NCI-H2081 (cell line): ENCODE measurements at regions not wholly inside any gene's neighbourhood (a gene's known extent, or its start where the extent isn't known, plus 50 kb on each side); places are given as distances from the start of the nearest gene placed in this dataset.
"Not testable (repeated sequence)": the region's sequence is repeated elsewhere in the genome, so short reads cannot be mapped to it uniquely, and the experiment has no call there.

Experiments used
- DNase-seq, 2 experiments: peaks; one replicate each; lab custom pipeline; 2025; lab: John Stamatoyannopoulos, UW

DNA sequence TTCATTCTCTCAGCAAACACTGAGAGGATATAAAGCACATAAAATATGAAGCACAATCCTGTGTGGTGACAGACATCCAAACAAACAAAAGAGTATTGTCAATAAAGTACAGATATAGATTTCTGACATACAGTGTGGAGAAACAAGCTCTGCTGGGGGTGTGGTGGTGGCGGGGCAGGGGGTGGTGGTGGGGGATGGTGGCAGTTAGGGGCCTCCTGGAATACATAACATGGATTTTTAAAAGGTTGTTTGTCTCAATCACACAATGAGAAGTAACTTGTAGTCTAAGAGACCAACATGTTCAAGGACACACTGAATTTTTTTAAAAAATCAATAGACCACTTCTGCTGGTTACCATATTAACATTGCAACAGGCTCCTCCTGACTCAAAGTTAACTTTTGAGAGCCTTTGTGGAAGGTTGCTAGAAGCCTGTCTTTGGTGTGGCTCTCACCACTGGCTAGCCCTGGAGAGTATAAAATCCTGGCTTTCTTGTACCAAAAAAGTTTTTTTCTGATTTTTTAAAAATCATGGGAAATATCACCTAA lies 1197.4 kb downstream of the SUCLG1 start:
- no peak for DNase-seq

DNA sequence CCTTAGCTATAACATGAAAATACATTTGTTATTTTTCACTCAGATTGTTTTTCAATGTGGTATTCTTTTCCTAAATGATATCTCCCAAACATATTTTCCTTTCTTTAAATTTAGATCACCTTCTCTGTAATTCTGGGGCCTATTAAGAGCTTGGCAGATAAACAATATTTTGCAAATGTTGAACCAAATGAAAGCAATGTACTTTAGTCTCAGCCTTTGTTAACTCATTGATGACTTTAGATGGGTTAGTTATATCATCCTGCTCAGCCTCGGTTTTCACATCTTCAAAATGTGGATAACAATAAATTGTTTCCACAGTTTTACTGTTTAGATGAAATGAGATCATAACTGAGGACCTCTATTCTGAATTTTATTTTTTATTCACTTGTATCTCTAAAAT lies 1205.2 kb downstream of the SUCLG1 start:
- no peak for DNase-seq

GRCh38 chr2:83251321-83251872 lies 1207.7 kb downstream of the SUCLG1 start:
- no peak for DNase-seq

GRCh38 chr2:83245806-83246537 lies 1213.1 kb downstream of the SUCLG1 start:
- not testable (repeated sequence) for DNase-seq

- no peak for DNase-seq
Observed at GRCh38 chr2:83240611-83241010, 1218.5 kb downstream of the SUCLG1 start.

DNA sequence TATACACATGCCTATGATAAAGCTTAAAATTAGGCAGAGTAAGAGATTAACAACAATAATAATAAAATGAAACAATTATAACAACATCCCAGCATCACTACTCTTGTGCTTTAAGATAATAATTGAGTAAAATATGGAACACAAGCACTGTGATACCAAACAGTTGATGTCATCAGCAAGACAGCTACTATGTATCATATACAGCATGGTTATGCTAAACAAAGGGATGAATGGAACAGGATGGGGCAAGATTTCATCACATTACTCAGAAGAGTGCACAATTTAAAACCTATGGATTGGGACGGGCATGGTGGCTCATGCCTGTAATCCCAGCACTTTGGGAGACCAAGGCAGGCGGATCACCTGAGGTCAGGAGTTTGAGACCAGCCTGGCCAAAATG lies 1221.0 kb downstream of the SUCLG1 start:
- no peak for DNase-seq

DNA sequence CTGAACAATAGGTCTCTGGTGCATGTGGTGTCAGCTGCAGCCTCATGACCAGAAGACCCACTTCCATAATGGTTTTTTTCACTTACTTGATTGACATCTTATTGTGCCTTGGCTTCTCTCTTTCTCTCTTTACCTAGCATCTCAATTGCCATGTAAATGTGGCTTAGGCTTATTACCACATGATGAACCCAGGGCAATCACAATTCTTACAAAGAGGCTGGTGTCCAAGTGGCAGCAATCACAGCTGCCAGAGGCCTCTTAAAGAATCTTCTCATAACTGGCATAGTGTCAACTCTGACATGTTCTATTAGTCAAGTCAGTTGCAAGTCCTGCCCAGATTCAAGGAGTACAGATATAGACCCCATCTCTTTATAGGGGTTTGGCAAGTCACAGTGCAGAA lies 1224.8 kb downstream of the SUCLG1 start:
- DNase-seq: no peak

DNA sequence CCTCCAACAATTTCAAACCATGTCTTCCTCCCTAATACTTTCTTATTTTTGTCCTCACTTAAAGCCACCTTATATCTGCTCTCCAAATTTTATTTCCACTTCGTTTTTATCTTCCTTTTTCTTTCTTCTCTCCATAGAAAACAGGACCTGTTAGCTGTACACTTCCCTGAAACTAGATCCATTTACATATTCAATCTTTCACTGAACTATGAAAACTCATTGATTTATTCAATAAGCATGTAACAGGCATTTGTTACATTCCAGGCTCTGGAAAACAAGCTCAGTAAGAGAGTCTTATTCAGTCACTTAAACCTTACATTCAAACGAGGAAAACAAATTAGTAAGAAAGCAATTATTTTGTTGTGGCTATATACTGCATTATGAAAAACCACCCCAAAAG lies 1225.3 kb downstream of the SUCLG1 start:
- no peak for DNase-seq

DNA sequence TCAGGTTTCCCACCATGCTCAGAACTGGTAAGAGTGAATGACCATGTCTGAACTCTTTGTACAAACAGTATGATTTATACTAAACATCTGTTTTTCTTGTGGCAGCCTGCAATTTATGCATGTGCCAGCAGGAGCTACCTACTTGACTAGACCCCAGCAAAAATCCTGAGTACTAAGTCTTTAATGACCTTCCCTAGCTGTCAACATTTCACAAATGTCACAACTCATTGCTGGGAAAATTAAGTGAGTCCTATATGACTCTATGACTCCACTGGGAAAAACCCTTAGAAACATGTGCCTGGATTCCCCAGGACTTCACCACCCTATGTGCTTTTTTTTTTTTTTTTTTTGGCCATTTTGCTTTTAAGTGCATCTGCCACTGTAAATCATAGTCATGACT lies 1225.8 kb downstream of the SUCLG1 start:
- DNase-seq: no peak

- DNase-seq: no peak
Observed at GRCh38 chr2:83229443-83229842, 1229.6 kb downstream of the SUCLG1 start.

DNA sequence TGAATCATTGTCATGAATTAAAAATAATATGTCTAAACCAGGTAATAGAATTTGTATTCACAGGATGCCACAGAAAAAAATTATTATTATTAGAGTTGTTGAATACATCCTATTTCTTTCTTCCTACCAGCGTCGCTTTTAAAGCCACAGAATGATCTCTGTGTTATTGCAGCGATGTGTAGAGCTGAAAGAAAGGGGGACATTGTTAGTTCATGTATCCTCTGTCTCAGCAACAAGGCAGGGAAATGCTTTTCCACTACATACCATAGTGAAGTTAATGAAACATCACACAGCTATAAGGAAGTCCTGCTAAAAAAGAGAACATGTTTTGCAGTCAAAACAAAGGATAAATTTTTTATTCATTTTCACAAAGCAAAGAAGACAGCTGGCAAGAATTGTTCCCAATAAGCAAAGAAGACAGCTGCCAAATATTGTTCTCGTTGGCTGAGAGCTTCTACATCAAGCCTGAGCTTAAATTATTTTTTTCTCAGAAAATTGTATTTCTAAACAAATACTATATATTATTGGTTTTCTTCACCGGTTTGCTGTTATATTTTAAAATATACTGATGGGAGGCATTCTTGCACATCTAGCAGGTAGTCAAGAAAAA lies 1234.4 kb downstream of the SUCLG1 start:
- DNase-seq: no peak

GRCh38 chr2:83221258-83221657 lies 1237.8 kb downstream of the SUCLG1 start:
- DNase-seq: no peak

GRCh38 chr2:83217854-83218253 lies 1241.2 kb downstream of the SUCLG1 start:
- no peak for DNase-seq

GRCh38 chr2:83196225-83196624 lies 1262.9 kb downstream of the SUCLG1 start:
- DNase-seq: peak; percentile 17 to 63

GRCh38 chr2:83191316-83191715 lies 1267.8 kb downstream of the SUCLG1 start:
- no peak for DNase-seq

DNA sequence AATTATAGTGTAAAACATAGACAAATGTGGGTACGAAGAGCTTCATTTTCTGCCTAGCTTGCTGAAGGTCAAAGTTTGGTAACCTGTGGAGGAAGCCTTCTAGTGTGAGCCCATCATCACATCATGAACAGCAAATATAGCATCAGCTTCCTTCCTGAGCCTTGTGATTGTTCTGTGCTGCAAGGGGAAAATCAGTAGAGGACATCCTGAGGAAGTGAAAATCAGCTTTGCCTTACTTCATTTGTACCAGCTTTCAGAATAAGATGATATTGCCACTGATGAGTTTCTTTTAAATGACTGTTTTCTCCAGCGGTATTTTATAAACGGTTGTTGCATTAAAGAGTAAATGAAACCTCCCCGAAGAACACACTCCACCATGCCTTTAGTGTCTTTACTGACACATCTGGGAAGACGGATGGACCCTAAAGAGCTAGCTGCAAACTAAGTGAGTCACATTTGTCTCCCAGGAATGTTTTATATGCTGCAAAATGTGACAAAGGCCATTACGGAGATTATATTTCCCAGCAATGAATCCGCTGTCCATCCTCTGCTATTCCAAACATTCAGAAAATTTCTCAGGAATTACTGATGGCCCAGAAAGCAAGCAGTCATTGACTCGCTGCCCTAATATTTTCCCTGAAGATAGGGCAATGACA lies 1272.8 kb downstream of the SUCLG1 start:
- no peak for DNase-seq

DNA sequence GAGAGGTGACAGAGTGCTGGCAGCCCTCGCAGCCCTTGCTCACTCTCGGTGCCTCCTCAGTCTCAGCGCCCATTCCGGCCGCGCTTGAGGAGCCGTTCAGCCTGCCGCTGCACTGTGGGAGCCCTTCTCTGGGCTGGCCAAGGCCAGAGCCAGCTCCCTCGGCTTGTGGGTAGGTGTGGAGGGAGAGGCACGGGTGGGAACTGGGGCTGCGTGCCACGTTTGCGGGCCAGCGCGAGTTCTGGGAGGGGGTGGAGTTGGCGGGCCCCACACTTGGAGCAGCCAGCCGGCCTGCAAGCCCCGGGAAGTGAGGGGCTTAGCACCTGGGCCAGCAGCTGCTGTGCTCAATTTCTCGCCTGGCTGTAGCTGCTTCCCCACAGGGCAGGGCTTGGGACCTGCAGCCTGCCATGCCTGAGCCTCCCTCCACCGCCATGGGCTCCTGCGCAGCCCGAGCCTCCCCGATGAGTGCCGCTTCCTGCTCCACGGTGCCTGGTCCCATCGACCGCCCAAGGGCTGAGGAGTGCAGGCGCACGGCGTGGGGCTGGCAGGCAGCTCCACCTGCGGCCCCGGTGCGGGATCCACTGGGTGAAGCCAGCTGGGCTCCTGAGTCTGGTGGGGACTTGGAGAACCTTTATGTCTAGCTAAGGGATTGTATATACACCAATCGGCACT lies 1278.1 kb downstream of the SUCLG1 start:
- DNase-seq: not testable (repeated sequence)

DNA sequence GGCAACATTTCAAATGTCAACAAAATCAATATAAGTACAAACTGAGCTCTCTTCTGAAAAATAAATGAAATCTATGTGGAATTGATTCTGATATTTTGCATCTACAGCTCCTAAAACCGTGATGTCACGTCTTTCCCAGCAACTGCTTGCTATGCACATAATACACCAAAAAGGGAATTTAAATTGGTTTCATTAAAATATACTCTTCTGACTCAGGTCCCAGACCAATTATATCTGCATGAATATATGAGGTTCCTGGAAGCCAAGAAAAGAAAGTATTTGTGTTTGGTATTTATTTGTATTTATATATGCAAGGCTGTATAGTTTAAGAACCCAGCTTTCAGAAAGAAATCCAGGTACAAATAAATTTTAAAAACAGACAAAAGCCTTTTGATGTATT lies 1282.5 kb downstream of the SUCLG1 start:
- DNase-seq: no peak

DNA sequence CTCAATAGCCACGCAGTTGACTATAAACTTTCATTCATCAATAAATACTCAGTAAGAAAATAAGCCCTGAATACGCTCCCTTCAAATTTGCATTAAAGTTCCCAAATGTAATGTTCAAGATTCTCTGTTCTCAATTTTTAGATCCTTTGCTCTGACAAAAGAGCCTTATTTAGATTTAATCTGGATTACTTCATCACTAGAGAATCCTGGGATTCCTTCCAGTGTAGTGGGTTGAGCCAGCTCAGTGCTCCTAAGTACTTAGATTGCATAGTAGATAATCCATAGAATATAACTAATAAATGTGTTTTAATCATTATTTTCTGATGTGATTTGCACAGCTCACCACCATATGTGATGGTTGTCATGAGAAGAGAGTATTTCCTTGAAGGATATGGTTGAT lies 1286.2 kb downstream of the SUCLG1 start:
- no peak for DNase-seq

GRCh38 chr2:83168377-83168776 lies 1290.7 kb downstream of the SUCLG1 start:
- DNase-seq: no peak

GRCh38 chr2:83162421-83162820 lies 1296.7 kb downstream of the SUCLG1 start:
- DNase-seq: no peak

DNA sequence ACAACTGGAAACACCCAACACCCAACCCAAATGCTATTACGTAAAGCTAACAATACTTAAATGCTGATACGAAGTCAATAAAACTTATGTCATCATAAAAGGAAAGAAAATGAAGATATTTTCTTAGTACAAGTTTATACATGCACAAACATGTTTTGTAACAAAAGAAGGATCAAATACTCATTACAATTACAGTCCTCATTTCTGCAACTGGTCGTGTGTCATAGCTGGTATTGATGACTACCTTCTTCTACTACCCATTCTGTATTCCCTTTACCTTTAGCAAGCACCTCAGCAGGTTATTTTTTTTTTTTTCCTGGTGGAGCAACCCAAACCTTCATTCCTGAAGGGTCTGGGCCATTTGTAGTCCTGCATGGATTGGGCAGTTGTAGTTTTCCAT lies 1298.5 kb downstream of the SUCLG1 start:
- no peak for DNase-seq
